Ureter (tissue), 1 donor: ENCODE measurements at regions not wholly inside any gene's neighbourhood (a gene's known extent, or its start where the extent isn't known, plus 50 kb on each side); places are given as distances from the start of the nearest gene placed in this dataset.
A peak's percentile ranks its signal among the peaks of the same experiment; 100 is the strongest.
"Not testable (repeated sequence)": the region's sequence is repeated elsewhere in the genome, so short reads cannot be mapped to it uniquely, and the experiment has no call there.

Source experiments
- DNase-seq: peaks from one replicate; pipeline ENCODE4 v3.0.0-alpha.2; 2020; ENCODE audit warnings: low spot score
- donor health status: DM: yes; HTN: yes; CAD: no.

DNA sequence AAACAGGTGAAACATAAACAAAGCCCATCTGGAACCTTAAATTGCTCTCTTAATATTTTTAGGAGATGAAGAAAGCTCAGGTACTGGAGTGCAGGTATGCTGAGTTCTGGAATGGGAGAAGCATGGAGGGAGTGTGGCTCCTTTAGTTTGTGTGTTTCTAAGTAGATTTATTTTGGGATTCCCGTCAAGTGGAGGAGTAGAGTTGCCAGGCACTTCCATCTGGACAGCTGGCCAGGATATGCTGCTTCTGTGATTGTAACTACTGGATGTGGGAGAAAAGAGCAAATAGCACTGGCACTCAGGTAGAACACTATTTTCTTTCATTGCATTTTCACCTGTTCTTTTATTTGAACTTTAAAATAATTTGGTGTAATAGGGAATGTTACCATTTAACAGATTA, 182.3 kb upstream of the MAST4 start:
- DNase-seq, result no peak

DNA sequence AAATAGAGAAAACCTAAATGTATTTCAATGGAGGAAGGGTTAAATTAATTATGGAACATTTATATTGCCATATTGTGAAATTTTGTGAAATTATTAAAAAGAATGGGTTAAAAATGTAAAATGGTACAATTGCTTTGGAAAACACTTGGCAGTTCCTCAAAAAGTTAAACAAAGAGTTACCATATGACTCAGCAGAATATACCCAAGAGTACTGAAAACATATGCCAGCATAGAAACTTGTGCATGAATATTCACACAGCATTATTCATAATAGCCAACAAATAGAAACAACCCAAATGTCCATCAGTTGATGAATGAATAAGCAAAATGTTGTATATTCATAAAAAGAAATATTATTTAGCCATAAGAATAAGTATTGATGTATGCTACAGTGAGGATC, 181.0 kb upstream of the MAST4 start:
- DNase-seq, result no peak

DNA sequence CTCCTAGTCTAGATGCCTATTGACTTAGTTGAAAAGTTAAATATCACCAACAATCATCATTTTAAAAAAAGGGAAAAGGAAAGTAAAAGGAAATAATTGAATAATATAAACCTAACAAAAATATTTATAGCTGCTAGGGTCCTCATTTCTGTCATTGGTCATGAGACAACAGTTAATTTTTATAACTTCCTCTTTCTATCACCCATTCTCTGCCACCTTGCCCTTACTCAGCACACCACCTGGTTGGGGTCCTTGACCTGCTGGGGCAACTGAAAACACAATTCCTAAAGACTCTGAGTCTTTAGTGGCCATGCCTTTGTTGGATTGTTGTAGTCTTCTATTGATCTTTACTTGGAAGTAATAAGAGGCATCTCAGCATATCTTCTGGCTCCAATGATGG, 179.5 kb upstream of the MAST4 start:
- no peak for DNase-seq

DNA sequence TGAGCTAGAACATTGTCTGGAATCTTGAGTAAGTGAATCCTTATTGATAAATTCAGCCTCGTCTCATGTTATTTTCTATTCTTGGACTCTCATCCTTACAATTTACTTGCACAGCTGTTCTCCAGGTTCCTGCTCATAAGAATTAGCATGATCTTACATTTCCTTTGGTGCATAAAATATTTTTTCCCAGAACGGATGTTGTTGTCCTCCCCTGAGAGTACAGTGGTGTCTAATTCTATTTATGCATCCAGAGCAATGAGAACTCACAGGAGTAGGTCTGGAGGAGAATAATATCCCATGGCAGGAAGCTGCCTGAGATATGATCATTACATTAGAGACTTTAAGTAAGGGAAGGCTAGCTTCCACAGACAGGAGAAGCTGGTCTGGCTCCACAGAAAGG, 178.4 kb upstream of the MAST4 start:
- no peak for DNase-seq

DNA sequence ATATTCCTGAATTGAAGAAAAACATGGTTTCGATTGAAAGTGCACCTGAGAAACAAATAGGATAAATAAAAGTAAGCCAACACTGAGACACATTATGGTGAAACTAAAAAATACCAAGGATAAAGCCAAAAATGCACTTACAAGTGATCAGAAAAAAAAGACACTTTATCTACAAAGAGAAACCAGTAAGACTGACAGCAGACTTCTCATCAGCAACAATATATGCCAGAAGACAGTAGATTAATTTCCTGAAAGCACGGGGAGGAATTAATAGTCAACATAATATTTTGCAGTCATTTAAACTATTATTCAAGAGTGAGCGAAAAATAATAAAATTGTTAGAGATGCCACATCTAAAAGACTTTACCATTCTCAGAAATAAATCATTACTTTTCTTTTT, 172.7 kb upstream of the MAST4 start:
- no peak for DNase-seq

DNA sequence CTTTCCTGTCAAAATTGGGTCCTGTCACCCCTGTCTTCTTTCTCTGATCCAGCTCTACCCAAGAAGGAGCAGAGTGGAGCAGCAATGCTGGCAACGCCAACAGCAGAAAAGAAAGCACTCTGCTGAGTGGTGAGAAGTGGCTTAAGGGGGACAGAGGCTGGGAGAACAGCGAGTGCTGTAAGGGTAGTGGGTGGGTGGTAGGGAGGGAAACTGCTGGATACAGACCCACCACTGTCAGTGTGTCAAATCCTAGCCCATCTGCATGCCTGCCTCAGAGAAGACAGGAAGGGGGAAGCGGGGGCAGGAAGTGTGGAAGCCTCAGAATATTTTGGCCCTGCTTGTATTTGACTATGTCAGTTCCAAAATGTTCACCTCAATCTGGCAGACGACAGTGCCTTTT, 170.4 kb upstream of the MAST4 start:
- no peak for DNase-seq

DNA sequence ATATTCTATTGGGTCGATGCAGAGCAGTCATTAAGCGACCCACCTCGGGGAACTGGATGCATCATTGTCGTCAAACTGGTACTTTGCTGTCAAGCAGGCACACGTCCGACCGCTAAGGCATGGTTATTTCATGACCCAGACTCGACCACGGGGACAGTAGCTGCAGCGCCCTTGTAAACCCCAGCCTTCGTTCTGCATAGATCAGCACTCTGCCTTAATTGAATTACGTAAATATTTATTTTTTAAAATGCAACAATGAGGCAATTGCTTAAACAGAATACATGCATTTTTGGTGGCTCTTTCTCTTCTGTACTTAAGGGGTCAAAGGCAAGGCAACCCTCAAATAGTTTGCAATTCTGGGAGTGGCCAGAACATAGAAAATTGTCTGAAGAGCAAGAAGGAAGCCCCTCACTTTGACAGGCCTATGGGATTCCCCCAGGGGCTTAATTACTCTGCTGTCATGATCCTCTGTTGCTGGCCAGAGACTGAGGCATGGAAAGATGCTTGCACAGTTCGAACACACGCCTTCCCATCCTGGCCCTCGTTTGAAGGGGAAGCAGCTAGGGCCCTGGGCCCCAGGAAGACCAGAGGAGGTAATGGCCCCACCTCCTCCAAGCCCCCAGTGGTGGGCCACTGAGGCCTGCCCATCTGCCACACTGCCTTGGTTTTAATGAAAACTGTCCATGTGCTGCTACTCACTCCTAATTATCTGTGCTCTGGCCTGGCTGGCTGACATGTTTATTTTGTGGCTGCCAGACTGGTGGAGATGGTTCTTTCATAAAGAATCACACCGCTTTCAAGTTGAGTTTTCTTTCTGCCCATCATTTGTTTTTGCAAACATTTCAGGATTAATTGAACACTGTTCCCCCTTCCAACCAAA, 169.7 kb upstream of the MAST4 start:
- DNase-seq, result no peak

DNA sequence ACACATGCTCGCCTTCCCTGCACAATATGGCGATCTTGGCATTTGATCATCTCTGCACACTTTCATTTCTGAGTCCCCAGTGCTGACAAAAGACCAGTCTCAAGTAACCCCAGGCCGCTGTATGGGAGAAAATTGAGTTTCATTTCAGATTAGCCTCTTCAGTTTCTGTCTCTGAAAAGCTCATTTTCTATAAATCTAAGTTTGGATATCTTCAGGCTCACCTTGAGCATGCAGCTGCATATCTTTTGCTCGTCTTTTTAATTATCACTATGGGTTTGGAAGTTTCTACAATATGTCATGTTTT, 169.1 kb upstream of the MAST4 start:
- DNase-seq, result no peak

DNA sequence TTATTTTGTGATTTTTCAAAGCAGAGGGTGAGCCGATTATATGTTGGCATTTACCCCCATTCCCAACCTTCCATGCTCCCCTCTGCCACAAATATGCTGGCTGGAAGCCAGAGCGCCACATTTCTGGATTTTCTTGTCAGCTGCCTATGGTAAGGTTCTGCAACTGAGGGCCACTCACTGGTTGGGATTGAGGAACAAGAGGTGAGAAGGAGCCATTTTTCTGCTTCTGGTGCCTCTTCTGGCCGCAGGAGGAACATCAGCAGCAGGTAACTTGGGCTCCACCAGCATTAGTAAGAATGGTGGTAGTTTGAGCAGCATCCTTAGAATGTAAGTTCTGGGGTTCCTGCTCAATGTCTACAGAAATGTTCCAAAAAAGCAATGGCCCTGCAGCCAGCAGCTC, 159.5 kb upstream of the MAST4 start:
- no peak for DNase-seq

DNA sequence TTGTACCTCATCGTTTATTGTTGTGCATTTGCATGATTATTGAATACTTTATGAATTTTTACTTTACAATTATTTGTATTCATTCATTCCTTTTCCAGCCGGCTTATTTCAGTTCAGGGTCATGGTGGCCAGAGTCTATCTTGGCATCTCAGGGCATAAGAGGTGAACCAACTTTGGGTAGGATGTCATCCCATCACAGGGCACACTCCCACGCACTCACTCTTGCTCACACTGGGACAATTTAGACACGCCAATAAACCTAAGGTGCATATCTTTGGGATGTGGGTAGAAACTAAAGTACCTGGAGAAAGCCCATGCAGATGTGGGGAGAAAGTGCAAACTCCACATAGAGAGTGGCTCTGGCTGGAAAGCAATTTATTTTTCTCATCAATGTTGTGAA, 158.1 kb upstream of the MAST4 start:
- no peak for DNase-seq

DNA sequence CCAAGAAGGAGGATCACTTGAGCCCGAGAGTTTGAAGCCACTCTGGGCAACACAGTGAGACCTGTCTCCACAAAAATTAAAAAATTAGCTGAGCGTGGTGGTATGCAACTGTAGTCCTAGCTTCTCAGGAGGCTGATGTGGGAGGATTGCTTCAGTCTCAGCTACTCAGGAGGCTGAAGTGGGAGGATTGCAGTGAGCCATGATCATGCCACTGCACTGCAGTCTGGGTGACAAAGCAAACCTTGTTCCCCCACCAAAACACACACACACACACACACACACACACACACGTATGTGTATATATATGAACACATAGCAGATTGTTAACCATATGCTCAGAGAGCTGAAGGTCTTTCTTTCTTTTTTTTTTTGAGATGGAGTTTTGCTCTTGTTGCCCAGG, 157.5 kb upstream of the MAST4 start:
- DNase-seq, result no peak

DNA sequence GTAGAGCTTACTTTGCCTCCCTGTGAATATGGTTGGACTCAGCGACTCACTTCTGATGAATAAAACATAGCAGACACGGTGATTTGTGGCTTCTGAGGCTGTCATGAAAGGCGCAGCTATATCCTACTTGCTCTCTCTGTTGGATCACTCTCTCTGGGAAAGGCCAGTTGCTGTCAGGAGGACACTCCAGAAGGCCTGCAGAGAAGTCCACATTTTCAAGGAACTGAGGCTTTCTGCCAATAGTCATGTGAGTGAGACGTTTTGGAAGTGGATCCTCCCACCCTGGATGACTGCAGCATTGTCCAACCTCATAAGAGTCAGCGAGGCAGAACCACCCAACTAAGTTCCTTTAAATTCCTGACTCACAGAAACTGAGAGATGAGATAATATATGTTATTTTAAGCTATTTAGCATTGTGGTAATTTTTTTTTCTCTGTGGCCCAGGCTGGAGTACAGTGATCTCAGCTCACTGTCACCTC, 156.0 kb upstream of the MAST4 start:
- no peak for DNase-seq

DNA sequence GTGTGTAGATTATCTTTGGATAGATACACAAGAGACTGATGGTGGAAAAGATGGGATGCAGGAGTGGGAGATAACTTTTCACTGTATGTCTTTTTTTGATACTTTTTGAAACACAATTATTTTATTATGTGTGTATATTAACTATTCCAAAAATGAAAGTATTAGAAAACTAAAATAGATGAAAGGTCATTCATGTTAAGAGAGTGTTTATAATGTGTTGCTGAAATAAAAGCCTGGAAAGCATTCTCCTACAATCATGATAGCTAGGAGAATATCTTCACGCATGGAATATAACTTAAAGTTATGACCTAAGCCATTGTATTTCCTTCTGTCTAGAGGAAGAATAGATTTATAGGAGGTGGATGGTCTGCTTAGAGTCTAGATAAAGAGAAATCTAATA, 154.8 kb upstream of the MAST4 start:
- no peak for DNase-seq

DNA sequence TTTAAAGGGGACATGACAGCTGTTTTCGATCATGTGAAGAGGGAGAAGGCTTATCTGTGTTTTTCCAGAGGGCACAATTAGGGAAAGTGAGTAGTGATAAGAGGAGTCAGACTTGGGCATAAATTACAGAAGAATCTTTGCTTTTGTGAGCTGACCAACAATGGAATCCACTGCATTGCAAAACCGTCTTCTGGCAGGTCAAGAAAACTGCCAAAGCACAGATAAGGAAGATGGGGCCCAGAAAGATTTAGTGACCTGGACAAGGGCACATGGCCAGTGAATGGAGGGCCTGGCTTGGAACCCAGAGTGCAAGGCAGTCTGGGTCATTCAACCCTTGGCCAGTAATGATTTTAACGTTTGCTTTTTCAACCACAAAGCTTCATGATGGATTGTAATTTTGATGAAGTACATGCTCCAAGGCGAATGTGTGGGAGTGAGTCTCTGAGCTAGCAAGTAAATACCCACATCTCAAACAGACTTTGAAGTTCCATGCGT, 153.2 kb upstream of the MAST4 start:
- peak; percentile 71 for DNase-seq

DNA sequence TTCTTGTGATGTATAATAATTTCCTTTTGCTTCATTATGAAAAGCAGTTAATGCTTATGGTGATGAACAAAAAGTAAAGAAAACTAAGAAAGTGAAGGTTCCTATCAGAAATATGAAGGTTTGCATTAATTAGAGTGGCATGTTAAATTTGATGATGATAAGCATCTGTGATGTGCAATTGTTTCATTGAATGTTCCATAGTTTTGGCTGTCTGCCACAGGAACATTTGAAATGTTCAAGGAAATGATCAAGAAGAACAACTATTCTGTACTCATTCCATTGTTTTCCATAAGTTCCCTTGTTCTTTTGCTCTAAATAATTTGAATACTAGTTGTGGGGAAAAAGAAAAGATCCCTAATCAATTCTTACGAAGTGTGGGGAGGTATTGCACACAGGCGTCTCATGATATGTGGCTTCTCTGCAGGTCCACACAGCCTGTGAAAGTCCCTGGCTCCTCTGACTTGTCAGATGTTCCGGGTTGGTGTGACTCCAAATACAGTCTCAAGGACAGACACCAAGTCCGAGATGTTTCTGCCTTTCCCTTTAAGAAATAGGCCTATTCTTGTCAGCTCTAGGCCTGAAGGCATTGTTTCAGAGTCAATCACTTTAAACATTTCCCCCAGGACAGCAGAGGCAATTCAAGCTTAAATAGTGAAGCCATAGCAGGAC, 152.6 kb upstream of the MAST4 start:
- no peak for DNase-seq

DNA sequence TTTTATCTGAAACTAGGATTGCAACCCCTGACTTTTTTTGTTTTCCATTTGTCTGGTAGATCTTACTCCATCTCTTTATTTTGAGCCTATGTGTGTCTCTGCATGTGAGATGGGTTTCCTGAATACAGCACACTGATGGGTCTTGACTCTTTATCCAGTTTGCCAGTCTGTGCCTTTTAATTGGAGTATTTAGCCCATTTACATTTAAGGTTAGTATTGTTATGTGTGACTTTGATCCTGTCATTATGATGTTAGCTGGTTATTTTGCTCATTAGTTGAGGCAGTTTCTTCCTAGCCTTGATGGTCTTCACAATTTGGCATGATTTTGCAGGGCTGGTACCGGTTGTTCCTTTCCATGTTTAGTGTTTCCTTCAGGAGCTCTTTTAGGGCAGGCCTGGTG, 148.1 kb upstream of the MAST4 start:
- DNase-seq, result not testable (repeated sequence)

DNA sequence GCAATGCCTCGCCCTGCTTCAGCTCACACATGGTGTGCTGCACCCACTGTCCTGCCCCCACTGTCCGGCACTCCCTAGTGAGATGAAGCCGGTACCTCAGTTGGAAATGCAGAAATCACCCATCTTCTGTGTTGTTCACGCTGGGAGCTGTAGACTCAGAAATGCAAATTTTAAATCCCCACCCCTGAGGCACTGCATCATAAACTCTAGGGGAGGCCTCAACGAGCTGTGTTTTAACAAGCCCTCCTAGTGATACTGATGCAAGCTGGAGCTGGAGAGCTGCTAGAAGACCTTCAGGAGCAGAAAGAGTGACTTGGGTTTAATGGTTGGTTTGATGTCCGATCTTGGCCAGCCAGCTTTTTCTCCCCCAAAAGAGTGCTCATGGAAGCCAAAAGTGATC, 146.0 kb upstream of the MAST4 start:
- no peak for DNase-seq

DNA sequence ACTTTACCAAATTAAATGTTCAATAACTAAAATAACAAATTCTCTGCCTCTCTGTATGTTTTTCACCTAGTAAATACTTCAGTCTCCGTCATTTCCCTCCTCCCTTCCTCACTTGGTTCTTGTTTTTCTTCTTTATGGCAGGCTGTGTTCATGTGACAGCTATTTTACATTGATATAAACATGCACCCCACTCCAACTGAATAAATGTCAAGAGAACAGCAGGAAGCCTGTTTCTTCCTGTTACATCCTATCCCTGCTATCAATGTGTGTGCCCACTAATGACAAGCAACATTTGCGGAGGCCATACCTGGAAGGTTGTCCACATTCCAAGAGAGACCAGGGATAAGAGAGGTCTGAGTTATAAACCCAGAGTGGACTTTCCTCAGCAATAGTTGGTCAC, 145.2 kb upstream of the MAST4 start:
- no peak for DNase-seq

DNA sequence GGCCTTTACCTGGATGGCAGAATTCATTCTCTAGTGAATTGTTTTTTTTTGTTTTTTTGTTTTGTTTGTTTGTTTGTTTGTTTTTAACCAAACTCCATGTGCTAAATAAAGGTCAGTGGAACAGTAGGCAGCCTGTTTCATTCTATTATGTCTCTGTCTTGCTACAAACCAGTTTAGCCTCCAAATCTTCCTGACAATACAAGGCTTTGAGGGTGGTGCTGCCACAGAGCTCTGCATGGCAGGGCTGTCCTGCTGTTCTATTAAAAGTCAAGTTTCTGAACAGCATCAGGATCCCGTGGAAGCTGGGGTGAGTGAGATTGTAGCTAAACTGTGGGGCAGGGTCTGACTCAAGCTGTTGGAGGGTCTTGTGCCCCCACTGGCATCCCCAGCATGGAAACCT, 144.1 kb upstream of the MAST4 start:
- no peak for DNase-seq

DNA sequence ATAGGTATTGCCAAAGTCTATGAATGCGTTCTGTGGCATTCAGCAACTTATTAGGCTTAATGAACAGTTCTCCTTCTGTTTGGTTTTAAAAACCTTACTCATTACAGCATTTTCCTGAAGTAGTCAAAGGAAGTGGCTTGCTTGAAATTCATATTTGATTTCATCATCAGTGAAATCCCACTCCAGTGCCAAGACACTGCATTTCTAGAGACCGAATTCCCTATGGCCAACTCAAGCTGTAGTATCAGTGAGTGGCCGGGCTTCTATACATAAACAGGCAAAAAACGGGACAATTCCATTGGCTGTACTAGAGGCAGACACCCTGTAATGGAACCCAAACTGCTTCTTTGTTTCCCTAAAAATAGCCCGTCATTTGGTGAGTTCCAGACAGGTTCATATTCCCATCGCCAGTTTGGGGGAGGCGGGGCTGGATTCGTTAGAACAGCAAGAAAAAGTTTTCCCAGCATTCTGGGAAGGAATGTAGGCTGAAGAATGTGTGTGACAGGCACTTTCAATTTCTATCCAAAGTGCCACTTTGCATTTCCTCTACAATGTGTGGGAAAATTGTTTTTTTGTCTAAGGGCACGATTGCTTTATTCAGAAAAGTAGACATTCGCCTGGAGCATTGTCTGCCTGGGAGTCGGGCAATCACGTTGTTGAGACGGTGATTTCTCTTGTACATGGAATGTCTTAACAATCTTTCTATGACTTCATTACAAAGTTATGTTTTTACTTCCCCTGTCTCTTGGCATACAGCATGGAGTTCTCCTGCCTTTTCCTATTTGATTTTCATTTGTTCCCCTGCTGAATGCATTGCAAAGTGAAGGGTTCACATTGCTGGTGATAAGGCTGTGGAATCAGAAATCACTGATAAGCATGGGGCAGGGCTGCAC, 141.8 kb upstream of the MAST4 start:
- no peak for DNase-seq

DNA sequence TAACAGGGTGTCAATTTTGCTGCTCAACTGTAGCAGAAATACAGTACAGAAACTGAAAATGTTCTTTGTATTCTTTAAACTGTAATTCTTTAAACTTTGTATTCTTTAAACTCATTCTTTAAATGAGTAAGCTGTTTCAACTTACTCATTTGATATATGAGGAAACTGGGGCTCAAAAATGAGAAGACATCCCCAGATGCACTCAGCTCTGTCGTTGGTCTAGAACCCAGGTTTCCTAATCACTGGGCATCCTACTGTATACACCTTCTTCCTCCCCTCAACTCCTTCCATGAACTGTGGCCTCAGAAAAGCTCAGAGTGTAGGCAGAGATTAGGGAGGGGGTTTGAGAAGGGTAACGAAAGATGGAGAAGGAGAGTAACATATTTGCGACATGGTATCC, 136.5 kb upstream of the MAST4 start:
- no peak for DNase-seq

DNA sequence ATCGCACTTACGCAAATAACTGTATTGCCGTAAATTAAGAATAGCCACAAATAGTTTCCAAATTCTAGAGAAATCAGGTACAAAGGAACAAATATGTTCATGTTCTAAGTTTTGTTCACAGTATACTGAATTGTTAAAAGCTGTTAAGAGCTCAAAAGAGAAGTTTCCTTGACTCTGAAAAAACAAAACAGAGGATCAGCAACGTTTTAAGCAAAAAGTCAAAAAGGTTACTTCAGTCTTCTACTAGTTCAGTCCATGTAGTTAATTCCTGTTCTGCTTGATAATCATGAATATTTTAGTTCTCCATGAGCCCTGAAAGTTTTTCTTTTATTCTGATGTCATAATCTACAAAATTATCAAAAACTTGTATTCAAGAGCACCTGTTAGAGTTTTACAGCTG, 128.6 kb upstream of the MAST4 start:
- DNase-seq, result no peak
